Sigmoid colon (tissue), 4 donors: ENCODE measurements at regions not wholly inside any gene's neighbourhood (a gene's known extent, or its start where the extent isn't known, plus 50 kb on each side); places are given as distances from the start of the nearest gene placed in this dataset.
"Not testable (repeated sequence)": the region's sequence is repeated elsewhere in the genome, so short reads cannot be mapped to it uniquely, and the experiment has no call there.

ENCODE experiments used
- EP300 ChIP-seq, 4 donors: sonication (generic); formaldehyde crosslinking; IDR thresholded peaks; one replicate each; pipeline ENCODE4 v1.6.1; 2017; ENCODE audit warnings: antibody characterized with exemption in 4 of 4
- TF ChIP-seq, protein P1 (sequence below), 4 experiments: fragments of 450-650 bp in 3 of 4; fragments of 200-600 bp in 1 of 4; IDR thresholded peaks; one replicate each; pipeline ENCODE4 v1.5.1; 2016 to 2019; ENCODE audit warnings: antibody characterized with exemption in 4 of 4, mild to moderate bottlenecking in 3 of 4, moderate library complexity in 2 of 4

- TF ChIP-seq EP300 (IDR thresholded peaks at IDR 0.05), result not testable (repeated sequence)
- TF ChIP-seq, protein P1, sequence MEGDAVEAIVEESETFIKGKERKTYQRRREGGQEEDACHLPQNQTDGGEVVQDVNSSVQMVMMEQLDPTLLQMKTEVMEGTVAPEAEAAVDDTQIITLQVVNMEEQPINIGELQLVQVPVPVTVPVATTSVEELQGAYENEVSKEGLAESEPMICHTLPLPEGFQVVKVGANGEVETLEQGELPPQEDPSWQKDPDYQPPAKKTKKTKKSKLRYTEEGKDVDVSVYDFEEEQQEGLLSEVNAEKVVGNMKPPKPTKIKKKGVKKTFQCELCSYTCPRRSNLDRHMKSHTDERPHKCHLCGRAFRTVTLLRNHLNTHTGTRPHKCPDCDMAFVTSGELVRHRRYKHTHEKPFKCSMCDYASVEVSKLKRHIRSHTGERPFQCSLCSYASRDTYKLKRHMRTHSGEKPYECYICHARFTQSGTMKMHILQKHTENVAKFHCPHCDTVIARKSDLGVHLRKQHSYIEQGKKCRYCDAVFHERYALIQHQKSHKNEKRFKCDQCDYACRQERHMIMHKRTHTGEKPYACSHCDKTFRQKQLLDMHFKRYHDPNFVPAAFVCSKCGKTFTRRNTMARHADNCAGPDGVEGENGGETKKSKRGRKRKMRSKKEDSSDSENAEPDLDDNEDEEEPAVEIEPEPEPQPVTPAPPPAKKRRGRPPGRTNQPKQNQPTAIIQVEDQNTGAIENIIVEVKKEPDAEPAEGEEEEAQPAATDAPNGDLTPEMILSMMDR (IDR thresholded peaks at IDR 0.05), result not testable (repeated sequence)
These were observed 420.3 kb downstream of the CDY2B start for GRCh38 chrY:17459753-17460152.
